HG03045 (cell line): ENCODE measurements at regions not wholly inside any gene's neighbourhood (a gene's known extent, or its start where the extent isn't known, plus 50 kb on each side); places are given as distances from the start of the nearest gene placed in this dataset.

Experiments used
- ATAC-seq: cut with Tn5 transposase; IDR thresholded peaks from one replicate; pipeline ENCODE4 v1.9.1; 2021; ENCODE audit warnings: mild to moderate bottlenecking, moderate library complexity; ENCODE audit not compliant: unreplicated experiment

DNA sequence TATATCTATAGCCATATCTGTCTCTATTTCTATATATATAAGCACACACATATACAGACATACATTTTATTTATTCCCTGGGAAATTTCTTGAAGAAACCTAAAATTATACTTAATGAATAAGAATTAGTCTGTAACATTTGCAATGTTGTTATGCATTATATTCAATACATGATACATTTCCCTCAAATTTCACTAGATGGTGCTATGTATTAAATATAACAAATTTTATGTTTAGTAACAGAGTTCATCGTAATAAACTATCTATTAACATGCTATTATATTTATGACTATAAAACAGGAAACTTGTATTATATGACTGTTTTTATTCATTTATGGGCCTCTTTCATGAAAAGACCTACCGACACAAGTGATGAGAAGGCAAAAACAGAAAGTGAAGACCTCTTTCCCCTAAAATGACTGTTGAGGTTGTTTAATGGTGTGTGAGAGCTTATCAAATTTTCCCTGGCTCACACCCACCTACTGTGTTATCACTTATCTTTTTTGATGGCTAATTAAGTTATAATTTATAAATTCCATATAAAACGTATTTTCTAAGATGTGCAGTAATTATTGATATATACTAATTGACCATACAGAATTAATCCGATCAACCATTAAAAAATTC, 881.9 kb downstream of the SLITRK6 start:
- no peak for ATAC-seq

DNA sequence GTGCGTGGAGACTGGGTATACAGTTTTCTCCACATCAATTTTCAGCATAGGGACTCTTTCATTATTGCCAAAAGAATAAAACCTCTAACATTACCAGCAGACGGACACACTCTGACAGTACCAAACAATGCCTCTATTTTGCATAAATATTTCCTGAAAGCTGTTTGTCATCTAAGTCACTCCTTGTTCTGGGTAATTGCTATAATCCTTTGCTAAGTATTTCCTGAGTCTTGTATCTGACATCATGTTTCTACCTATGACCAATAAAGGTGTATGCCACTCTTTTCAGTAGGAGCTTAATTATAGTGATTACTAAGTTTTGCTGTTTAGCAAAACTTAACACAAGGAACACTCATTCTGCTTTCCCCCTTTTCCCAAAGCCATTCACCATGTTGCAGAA, 886.5 kb downstream of the SLITRK6 start:
- ATAC-seq = no peak

GRCh38 chr13:84910423-84910822, 888.8 kb downstream of the SLITRK6 start:
- no peak for ATAC-seq

DNA sequence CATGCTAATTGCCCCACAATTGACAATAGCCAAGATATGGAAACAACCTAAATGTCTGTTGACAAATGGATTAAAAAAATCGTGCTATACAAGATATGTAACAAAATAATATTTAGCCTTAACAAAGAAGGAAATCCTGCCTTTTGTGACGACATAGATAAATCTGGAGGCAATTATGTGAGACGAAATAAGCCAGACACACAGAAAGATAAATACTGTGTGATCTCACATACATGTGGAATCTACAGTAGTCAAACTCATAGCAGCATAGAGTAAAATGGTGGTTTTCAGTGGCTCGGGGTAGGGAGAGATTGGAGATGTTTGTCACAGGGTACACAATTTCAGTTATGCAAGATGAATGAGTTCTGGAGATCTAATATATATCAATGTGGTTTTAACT, 895.8 kb downstream of the SLITRK6 start:
- no peak for ATAC-seq

- ATAC-seq = no peak
These were observed 897.0 kb downstream of the SLITRK6 start for GRCh38 chr13:84902243-84902642.

- ATAC-seq = no peak
These were observed 903.1 kb downstream of the SLITRK6 start for GRCh38 chr13:84896128-84896527.

- no peak for ATAC-seq
These were observed 904.5 kb downstream of the SLITRK6 start for GRCh38 chr13:84894749-84895148.

DNA sequence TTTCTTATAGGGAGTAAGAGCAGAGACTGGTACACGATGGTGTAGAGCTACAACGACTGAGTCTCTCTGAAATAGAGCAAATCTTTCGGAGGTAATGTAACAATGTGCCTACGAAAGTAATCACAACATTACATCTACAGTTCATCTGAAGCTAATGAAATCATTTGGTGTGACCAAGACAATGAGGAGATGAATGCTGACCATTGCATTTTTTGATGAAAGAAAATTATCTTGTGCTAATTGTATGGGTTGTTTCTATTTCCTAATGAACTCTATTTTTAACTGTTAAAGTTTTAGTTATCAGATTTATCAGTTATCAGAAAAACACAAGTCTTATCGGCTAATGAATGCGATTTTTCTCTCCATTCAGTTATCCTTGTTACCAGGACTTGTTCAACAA, 913.4 kb downstream of the SLITRK6 start:
- no peak for ATAC-seq

GRCh38 chr13:84873951-84874350, 925.3 kb downstream of the SLITRK6 start:
- no peak for ATAC-seq

- no peak for ATAC-seq
These were observed 929.0 kb downstream of the SLITRK6 start for GRCh38 chr13:84870190-84870589.

DNA sequence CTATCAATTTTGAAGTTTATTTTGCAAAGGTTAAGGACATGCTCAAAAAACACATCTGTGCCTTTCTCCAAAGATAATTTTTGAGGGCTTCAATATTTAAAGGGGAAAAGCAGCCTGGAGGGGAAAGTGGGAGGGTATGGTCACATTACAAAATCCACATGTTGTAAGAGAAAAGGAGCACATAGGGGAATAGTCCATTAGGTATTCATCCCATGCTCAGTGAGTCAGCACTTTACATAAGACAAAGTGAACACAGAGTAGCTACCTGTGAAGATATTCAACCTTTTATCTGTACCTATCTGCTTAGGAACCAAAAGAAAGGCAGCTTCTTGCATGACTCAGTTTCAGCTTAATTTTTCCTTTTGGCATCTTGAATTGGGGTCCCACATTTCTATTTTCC, 932.0 kb downstream of the SLITRK6 start:
- ATAC-seq = no peak

DNA sequence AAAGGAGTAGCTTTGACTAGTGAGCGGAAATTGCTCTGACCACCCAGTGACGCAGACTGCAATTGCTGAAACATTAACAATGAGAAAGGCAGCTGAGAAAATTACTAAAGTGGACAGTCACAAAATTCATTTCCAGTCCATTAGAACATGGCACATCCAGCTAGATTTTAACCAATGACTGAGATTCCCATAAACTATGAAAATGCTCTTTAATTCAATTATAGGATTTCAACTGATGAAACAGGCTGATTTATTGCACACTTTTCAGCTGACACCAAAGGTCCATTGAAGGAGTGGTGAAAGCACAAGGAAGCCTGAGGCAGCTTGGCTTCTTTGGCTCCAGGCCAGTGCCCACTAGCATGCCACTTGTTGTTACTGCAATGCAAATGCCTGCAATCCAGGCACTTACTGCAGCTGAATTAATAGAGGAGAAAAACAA, 933.4 kb downstream of the SLITRK6 start:
- ATAC-seq = no peak

- no peak for ATAC-seq
These were observed 934.9 kb downstream of the SLITRK6 start for GRCh38 chr13:84864341-84864740.

GRCh38 chr13:84847107-84847506, 952.1 kb downstream of the SLITRK6 start:
- ATAC-seq = no peak

DNA sequence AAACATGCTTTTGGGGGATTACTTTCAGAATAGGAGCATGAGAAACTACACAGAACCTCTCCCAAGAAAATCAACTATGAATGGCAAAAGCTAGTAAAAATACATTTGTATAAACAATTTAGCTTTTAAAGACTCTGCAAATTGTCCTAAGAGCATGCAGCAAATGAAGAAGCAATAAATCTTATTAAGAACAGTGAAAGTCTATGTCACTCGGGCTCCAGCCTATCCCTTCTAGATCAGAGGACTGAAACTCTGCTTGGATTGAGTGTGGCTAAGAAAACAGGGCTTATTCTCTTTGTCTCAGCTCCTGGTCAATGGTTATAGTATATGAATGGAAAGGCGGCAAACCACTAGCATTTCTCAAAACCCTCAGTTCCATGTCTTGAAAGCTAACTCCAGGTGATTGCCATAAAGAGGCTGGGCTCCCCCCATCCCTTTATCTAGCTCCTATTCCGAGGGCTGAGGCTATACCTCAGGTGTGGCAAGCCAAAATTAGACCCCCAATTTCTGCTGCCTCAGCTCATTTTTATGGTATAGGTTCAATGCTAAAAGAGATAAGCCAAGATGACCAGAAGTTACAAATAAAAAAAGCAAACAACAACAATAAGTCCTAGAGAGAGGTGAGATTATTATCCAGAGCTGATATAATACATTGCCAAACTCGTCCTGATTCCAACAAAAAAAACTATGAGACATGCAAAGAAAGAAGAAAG, 953.2 kb downstream of the SLITRK6 start:
- no peak for ATAC-seq

DNA sequence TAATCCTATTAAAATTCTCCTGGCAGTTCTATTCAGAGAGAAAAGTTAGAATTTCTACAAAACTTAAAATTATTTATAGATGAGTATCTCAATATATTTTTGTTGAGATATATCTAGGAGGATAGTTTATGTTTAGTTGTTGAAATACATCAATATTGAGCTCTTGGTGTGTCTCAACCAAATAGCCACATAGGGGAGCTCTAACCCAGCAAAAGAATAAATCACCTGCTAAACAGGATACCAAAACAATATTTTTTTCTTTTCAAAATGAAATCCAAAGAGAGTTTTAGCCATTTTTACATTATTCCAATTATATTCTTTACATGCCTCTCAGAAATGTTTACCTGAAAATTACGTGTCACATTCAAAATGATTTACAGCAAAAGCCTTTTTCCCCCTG, 954.7 kb downstream of the SLITRK6 start:
- ATAC-seq = no peak

GRCh38 chr13:84843368-84843767, 955.9 kb downstream of the SLITRK6 start:
- no peak for ATAC-seq

- ATAC-seq = no peak
These were observed 951.9 kb upstream of the SLITRK1 start for GRCh38 chr13:84834201-84834600.

DNA sequence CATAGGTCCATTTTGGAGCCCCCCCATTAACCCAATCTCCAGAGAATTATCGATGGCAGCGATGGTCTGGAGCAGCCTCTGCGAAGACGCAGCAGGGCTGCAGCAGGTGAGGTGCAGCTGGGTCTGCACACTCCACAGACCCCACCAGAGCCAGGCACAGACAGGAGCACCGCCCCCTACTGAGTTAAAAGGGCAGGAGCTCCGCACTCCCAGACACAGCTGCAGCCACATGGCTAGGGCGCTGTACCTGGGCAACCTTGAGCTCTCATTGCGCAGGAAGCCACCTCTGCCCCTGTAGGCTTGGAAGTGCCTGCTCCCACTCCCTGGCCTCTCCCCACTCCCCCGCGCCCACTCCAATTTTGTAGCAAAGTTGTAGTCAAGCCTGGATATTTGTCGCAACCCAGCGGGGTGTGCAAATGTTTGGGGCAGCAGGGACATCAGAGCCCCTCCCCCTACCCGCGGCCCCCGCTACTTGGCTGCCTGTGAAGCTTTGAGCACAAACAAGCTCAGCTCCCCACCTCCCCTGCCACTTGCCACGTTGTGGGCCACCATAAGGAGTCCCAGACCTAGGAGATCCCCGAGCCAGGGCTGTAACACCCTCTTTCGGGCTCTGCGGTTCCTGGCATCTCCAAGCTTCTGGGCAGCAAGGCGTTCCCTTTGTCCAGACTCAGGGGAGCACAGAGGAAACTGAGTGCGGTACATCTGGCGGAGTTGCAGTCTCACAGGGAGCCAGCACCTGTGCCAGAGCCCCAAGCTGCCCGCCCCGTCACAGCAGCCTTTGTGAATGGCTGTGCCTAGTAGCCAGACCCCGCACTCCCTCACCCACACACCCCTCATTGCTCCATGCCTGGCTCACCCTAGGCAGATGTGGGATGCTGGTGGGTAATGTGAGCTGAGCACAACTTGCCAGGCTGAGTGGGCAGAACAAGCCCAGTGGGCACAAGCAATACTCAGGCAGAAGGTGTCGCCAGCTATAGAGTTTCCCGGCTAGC, 949.7 kb upstream of the SLITRK1 start:
- no peak for ATAC-seq

GRCh38 chr13:84823528-84823927, 941.3 kb upstream of the SLITRK1 start:
- ATAC-seq = no peak

- ATAC-seq = no peak
These were observed 939.0 kb upstream of the SLITRK1 start for GRCh38 chr13:84821261-84821660.
